ENCODE measurements at regions not wholly inside any gene's neighbourhood (a gene's known extent, or its start where the extent isn't known, plus 50 kb on each side); places are given as distances from the start of the nearest gene placed in this dataset.

DNA sequence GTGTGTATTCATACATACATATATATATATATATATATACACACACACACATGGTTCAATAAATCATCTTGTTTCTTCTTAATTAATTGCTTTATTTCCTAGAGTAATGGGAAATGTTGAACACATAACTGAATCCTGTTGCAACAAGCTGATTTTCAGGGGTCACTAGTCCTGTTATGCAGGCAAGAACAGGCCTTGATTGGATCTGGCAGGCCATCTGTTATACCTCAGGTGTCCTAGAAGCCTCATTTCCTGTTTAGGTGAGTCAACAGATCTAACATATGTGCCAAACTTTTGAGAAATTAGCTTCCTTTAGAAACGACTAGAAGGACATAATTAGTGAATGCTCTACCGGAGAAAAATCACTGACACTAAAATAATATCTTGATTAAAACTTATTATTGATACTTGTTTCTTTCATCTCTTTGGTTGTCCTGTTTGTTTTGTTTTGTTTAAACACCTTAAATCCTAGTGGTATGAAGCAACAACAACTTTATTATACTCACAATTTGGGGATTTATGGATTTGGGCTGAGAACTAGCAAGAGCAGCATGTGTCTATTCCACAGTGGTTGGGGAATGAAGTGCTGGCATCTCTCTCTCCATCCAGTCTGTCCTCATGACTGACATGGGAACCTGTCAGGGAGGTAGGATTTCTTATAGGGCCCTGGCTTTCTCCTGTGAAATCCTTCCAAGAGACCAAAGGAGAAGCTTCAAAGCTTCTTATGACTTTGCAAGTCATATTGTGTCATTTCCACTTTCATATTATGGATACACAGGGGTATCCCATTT is 552.6 kb downstream of the NSUN3 start:
- H3K27ac ChIP-seq, result no peak overlapping the region

DNA sequence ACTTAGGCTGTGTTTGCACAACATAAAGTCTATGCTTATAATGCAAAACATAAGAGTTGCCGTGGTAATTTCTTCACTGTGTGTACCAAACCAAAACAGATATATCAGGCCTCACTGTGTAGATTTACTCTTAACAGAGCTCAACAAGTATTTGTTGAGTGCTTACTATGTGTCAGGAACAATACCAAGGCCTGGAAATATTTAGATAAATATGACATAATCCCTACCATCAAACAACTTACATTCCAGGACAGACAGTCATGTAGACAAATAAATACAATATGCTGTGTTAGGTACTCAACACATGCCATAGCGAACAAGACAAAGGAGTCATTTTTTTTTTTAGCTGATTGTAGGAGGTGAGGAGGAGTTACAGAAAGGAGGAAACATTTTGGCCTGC is 554.0 kb downstream of the NSUN3 start:
- Histone ChIP-seq H3K36me3 (no peaks in the 10 kb centered on the region), H3K9me3 (no peaks in the 10 kb centered on the region), H3K4me3 (no peak overlapping the region), H3K27ac (no peak overlapping the region), H3K4me1 (no peaks in the 10 kb centered on the region), H3K9ac (ENCODE audit: low read depth in 2 of 2, low read length in 2 of 2) (no peak overlapping the region), H3K27me3 (no peaks in the 10 kb centered on the region)
- TF ChIP-seq, protein P1, sequence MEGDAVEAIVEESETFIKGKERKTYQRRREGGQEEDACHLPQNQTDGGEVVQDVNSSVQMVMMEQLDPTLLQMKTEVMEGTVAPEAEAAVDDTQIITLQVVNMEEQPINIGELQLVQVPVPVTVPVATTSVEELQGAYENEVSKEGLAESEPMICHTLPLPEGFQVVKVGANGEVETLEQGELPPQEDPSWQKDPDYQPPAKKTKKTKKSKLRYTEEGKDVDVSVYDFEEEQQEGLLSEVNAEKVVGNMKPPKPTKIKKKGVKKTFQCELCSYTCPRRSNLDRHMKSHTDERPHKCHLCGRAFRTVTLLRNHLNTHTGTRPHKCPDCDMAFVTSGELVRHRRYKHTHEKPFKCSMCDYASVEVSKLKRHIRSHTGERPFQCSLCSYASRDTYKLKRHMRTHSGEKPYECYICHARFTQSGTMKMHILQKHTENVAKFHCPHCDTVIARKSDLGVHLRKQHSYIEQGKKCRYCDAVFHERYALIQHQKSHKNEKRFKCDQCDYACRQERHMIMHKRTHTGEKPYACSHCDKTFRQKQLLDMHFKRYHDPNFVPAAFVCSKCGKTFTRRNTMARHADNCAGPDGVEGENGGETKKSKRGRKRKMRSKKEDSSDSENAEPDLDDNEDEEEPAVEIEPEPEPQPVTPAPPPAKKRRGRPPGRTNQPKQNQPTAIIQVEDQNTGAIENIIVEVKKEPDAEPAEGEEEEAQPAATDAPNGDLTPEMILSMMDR (IDR thresholded peaks at IDR 0.05), result no peak
- DNase-seq, result no peak
- intact Hi-C loops (cut with DNase I), result no loop called here

More for the DNA sequence above, 552.6 kb downstream of the NSUN3 start:
- Histone ChIP-seq H3K4me1 (no peaks in the 10 kb centered on the region), H3K27me3 (no peaks in the 10 kb centered on the region), H3K36me3 (no peaks in the 10 kb centered on the region), H3K4me3 (no peak overlapping the region), H3K9me3 (no peaks in the 10 kb centered on the region), H3K9ac (ENCODE audit: low read depth in 2 of 2, low read length in 2 of 2) (no peak overlapping the region)
- TF ChIP-seq, protein P1 (IDR thresholded peaks at IDR 0.05), result no peak
- intact Hi-C loops (cut with DNase I), result no loop called here
- DNase-seq, result no peak

DNA sequence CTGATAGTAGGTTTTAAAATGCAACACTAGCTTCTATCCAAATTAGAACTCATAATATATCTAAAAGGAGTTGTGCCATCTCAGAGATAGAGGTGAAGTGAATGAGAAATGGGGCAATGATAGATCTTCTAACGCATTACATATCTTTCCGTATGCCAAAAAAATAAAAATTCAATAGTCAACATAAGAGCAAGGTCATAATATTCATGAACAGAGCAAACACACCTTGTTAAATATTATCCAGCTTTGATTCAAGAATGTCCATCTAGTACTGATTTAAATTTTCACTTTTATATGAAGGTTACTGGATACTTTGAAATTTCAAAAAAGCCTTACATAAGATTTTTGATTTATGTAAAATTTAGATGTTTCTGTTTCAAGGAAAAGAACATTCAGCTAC is 554.5 kb downstream of the NSUN3 start:
- no peaks in the 10 kb centered on the region for H3K4me1 ChIP-seq
- no peaks in the 10 kb centered on the region for H3K27me3 ChIP-seq
- H3K27ac ChIP-seq, result no peak overlapping the region
- no peak overlapping the region for H3K9ac ChIP-seq (ENCODE audit: low read depth in 2 of 2, low read length in 2 of 2)
- DNase-seq, result no peak
- H3K36me3 ChIP-seq, result no peaks in the 10 kb centered on the region
- H3K9me3 ChIP-seq, result no peaks in the 10 kb centered on the region
- TF ChIP-seq, protein P1 (IDR thresholded peaks at IDR 0.05), result no peak
- no peak overlapping the region for H3K4me3 ChIP-seq
- intact Hi-C loops (cut with DNase I), result no loop called here

DNA sequence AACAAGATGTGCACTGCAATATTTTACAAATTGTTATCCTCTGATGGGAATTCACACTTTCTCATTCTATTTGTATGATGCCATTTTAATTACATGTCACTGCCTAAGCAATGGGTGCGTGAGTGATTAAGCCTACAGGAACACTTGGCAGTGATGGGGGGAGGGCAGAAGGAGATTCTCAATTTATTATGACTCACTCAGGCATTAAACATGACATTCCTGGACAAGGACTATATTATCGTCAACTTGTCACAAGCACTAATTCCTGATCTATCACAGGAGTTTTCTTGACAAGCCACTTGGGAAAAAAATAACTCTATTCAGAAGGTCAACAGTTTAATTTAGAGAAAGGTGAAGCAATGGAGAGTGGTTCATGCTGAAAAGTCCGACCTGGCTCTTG is 556.8 kb downstream of the NSUN3 start:
- H3K4me1 ChIP-seq, result no peaks in the 10 kb centered on the region
- no peak overlapping the region for H3K27ac ChIP-seq
- intact Hi-C loops (cut with DNase I), result no loop called here
- no peaks in the 10 kb centered on the region for H3K27me3 ChIP-seq
- TF ChIP-seq, protein P1 (IDR thresholded peaks at IDR 0.05), result no peak
- no peak overlapping the region for H3K9ac ChIP-seq (ENCODE audit: low read depth in 2 of 2, low read length in 2 of 2)
- no peaks in the 10 kb centered on the region for H3K9me3 ChIP-seq
- H3K4me3 ChIP-seq, result no peak overlapping the region
- no peak for DNase-seq
- H3K36me3 ChIP-seq, result no peaks in the 10 kb centered on the region

DNA sequence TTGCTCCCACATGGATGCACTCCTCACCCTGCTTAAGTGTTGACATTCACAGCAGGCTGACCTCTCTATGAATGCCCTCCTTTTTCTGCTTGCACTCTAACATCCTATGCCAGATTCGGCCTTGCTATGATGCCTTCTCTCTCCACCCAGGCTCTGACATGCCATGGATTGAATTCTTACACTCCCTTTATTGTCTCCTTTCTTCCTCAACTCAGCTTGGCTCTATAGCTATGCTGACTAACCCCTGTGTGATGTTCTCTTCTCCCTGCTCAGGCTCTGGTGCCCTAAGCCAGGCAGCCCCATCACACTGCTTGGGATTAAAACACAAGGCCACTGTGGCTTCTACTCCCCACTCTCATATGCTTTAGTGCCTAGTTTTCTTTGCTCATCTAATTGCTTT is 563.7 kb downstream of the NSUN3 start:
- no peaks in the 10 kb centered on the region for H3K4me1 ChIP-seq
- H3K9ac ChIP-seq (ENCODE audit: low read depth in 2 of 2, low read length in 2 of 2), result no peak overlapping the region
- no peak overlapping the region for H3K4me3 ChIP-seq
- H3K9me3 ChIP-seq, result no peaks in the 10 kb centered on the region
- no peaks in the 10 kb centered on the region for H3K27me3 ChIP-seq
- intact Hi-C loops (cut with DNase I), result no loop called here
- H3K36me3 ChIP-seq, result no peaks in the 10 kb centered on the region
- no peak for DNase-seq
- no peak overlapping the region for H3K27ac ChIP-seq
- TF ChIP-seq, protein P1 (IDR thresholded peaks at IDR 0.05), result no peak
